Activated CD8-positive, alpha-beta T cell treated with anti-CD3 and anti-CD28 coated beads, Interleukin-2, amount 10 ng/mL, durations not matched to agents 7 days and 5 days (primary cell): ENCODE measurements at regions not wholly inside any gene's neighbourhood (a gene's known extent, or its start where the extent isn't known, plus 50 kb on each side); places are given as distances from the start of the nearest gene placed in this dataset.

Source experiments
- ATAC-seq: fragments of 150-1000 bp; cut with Tn5 transposase; one replicate; pipeline ENCODE4 v1.10.0; 2021; ENCODE audit warnings: moderate library complexity
- CTCF ChIA-PET: fragments of 350-600 bp; sonication (Branson Sonifier 250); formaldehyde crosslinking; loops from one replicate; lab custom pipeline; 2021; ENCODE audit warnings: antibody characterized with exemption; lab: Charles Lee
- POLR2A ChIA-PET: fragments of 350-600 bp; sonication (Branson Sonifier 250); formaldehyde crosslinking; loops from one replicate; lab custom pipeline; 2021; ENCODE audit warnings: antibody characterized with exemption; lab: Charles Lee
- DNase-seq: peaks from one replicate; pipeline ENCODE4 v3.0.0-alpha.2; 2020
- H3K27ac Mint-ChIP-seq: one replicate; pipeline ENCODE4 v1.8.0; 2021; ENCODE audit warnings: mild to moderate bottlenecking, mixed read lengths
- H3K27me3 Mint-ChIP-seq: one replicate; pipeline ENCODE4 v1.8.0; 2021; ENCODE audit warnings: low read depth, mixed read lengths
- H3K36me3 Mint-ChIP-seq: one replicate; pipeline ENCODE4 v1.8.0; 2021; ENCODE audit warnings: low read depth, mixed read lengths
- H3K4me1 Mint-ChIP-seq: one replicate; pipeline ENCODE4 v1.8.0; 2021; ENCODE audit warnings: low read depth, mixed read lengths
- H3K4me3 Mint-ChIP-seq: one replicate; pipeline ENCODE4 v1.8.0; 2021; ENCODE audit warnings: mild to moderate bottlenecking, mixed read lengths
- H3K9me3 Mint-ChIP-seq: one replicate; pipeline ENCODE4 v1.8.0; 2022; ENCODE audit warnings: mixed read lengths; ENCODE audit not compliant: insufficient read depth

GRCh38 chr4:64538219-64538618 is 129.0 kb upstream of the TECRL start:
- Mint-ChIP-seq H3K9me3 (no peaks in the 10 kb centered on the region), H3K4me1 (no peaks in the 10 kb centered on the region), H3K27me3 (no peaks in the 10 kb centered on the region), H3K36me3 (no peaks in the 10 kb centered on the region), H3K4me3 (no peak overlapping the region), H3K27ac (no peak overlapping the region)
- ChIA-PET POLR2A (no interaction called here), CTCF (interaction anchor here (1.3 to 1.6 kb wide), 4 partner anchors 11 to 379 kb away, joined by 4 to 12 read pairs (median 6); no protein-coding TSS in a partner anchor)
- DNase-seq (no peak), ATAC-seq (no peak)

- ChIA-PET POLR2A (no interaction called here), CTCF (no interaction called here)
- DNase-seq (no peak), ATAC-seq (no peak)
- H3K36me3 Mint-ChIP-seq: no peaks in the 10 kb centered on the region
- H3K27ac Mint-ChIP-seq: no peak overlapping the region
- H3K4me1 Mint-ChIP-seq: no peaks in the 10 kb centered on the region
- no peaks in the 10 kb centered on the region for H3K9me3 Mint-ChIP-seq
- no peaks in the 10 kb centered on the region for H3K27me3 Mint-ChIP-seq
- H3K4me3 Mint-ChIP-seq: no peak overlapping the region
These were observed 124.4 kb upstream of the TECRL start for GRCh38 chr4:64533637-64534036.

- Mint-ChIP-seq H3K4me1 (no peaks in the 10 kb centered on the region), H3K4me3 (no peak overlapping the region), H3K27me3 (no peaks in the 10 kb centered on the region), H3K9me3 (no peaks in the 10 kb centered on the region), H3K36me3 (no peaks in the 10 kb centered on the region), H3K27ac (no peak overlapping the region)
- DNase-seq: no peak
- POLR2A ChIA-PET: no interaction called here
- CTCF ChIA-PET: no interaction called here
- ATAC-seq: no peak
These were observed 123.9 kb upstream of the TECRL start for GRCh38 chr4:64533159-64533558.

- Mint-ChIP-seq H3K4me1 (no peaks in the 10 kb centered on the region), H3K9me3 (no peaks in the 10 kb centered on the region), H3K36me3 (no peaks in the 10 kb centered on the region), H3K4me3 (no peak overlapping the region), H3K27me3 (no peaks in the 10 kb centered on the region), H3K27ac (no peak overlapping the region)
- DNase-seq (no peak), ATAC-seq (no peak)
- CTCF ChIA-PET: no interaction called here
- POLR2A ChIA-PET: no interaction called here
These were observed 111.2 kb upstream of the TECRL start for GRCh38 chr4:64520421-64520820.

GRCh38 chr4:64518600-64518999 is 109.3 kb upstream of the TECRL start:
- no peaks in the 10 kb centered on the region for H3K4me1 Mint-ChIP-seq
- H3K36me3 Mint-ChIP-seq: no peaks in the 10 kb centered on the region
- H3K4me3 Mint-ChIP-seq: no peak overlapping the region
- ATAC-seq: no peak
- no peak for DNase-seq
- H3K27ac Mint-ChIP-seq: no peak overlapping the region
- ChIA-PET CTCF (no interaction called here), POLR2A (no interaction called here)
- no peaks in the 10 kb centered on the region for H3K27me3 Mint-ChIP-seq
- no peaks in the 10 kb centered on the region for H3K9me3 Mint-ChIP-seq

- no peak overlapping the region for H3K4me3 Mint-ChIP-seq
- no peak for ATAC-seq
- no peak for DNase-seq
- ChIA-PET CTCF (no interaction called here), POLR2A (no interaction called here)
- no peak overlapping the region for H3K27ac Mint-ChIP-seq
- no peaks in the 10 kb centered on the region for H3K4me1 Mint-ChIP-seq
- H3K9me3 Mint-ChIP-seq: peaks cover 3% of the 10 kb centered on the region
- H3K36me3 Mint-ChIP-seq: no peaks in the 10 kb centered on the region
- H3K27me3 Mint-ChIP-seq: no peaks in the 10 kb centered on the region
These were observed 106.9 kb upstream of the TECRL start for GRCh38 chr4:64516176-64516575.

GRCh38 chr4:64508089-64508488 is 98.8 kb upstream of the TECRL start:
- ChIA-PET CTCF (no interaction called here), POLR2A (no interaction called here)
- H3K36me3 Mint-ChIP-seq: no peaks in the 10 kb centered on the region
- no peak overlapping the region for H3K27ac Mint-ChIP-seq
- no peaks in the 10 kb centered on the region for H3K27me3 Mint-ChIP-seq
- no peaks in the 10 kb centered on the region for H3K4me1 Mint-ChIP-seq
- peaks cover 7% of the 10 kb centered on the region for H3K9me3 Mint-ChIP-seq
- no peak for ATAC-seq
- DNase-seq: no peak
- no peak overlapping the region for H3K4me3 Mint-ChIP-seq

GRCh38 chr4:64503945-64504675 is 94.9 kb upstream of the TECRL start:
- H3K4me3 Mint-ChIP-seq: no peak overlapping the region
- CTCF ChIA-PET: no interaction called here
- ATAC-seq (no peak), DNase-seq (no peak)
- H3K27ac Mint-ChIP-seq: no peak overlapping the region
- no peaks in the 10 kb centered on the region for H3K36me3 Mint-ChIP-seq
- peaks cover 4% of the 10 kb centered on the region for H3K9me3 Mint-ChIP-seq
- no peaks in the 10 kb centered on the region for H3K27me3 Mint-ChIP-seq
- no peaks in the 10 kb centered on the region for H3K4me1 Mint-ChIP-seq
- POLR2A ChIA-PET: no interaction called here

GRCh38 chr4:64503416-64503815 is 94.2 kb upstream of the TECRL start:
- DNase-seq (no peak), ATAC-seq (no peak)
- Mint-ChIP-seq H3K27ac (no peak overlapping the region), H3K36me3 (no peaks in the 10 kb centered on the region), H3K27me3 (no peaks in the 10 kb centered on the region), H3K4me1 (no peaks in the 10 kb centered on the region), H3K4me3 (no peak overlapping the region), H3K9me3 (no peaks in the 10 kb centered on the region)
- POLR2A ChIA-PET: no interaction called here
- CTCF ChIA-PET: no interaction called here

GRCh38 chr4:64497491-64497890 is 88.2 kb upstream of the TECRL start:
- H3K27me3 Mint-ChIP-seq: no peaks in the 10 kb centered on the region
- POLR2A ChIA-PET: no interaction called here
- ATAC-seq: no peak
- no peak overlapping the region for H3K4me3 Mint-ChIP-seq
- DNase-seq: no peak
- no peaks in the 10 kb centered on the region for H3K36me3 Mint-ChIP-seq
- H3K9me3 Mint-ChIP-seq: no peaks in the 10 kb centered on the region
- CTCF ChIA-PET: no interaction called here
- no peaks in the 10 kb centered on the region for H3K4me1 Mint-ChIP-seq
- H3K27ac Mint-ChIP-seq: no peak overlapping the region

- POLR2A ChIA-PET: no interaction called here
- no peak overlapping the region for H3K27ac Mint-ChIP-seq
- DNase-seq (no peak), ATAC-seq (no peak)
- no peak overlapping the region for H3K4me3 Mint-ChIP-seq
- H3K4me1 Mint-ChIP-seq: no peaks in the 10 kb centered on the region
- CTCF ChIA-PET: no interaction called here
- no peaks in the 10 kb centered on the region for H3K27me3 Mint-ChIP-seq
- no peaks in the 10 kb centered on the region for H3K9me3 Mint-ChIP-seq
- no peaks in the 10 kb centered on the region for H3K36me3 Mint-ChIP-seq
These were observed 86.7 kb upstream of the TECRL start for GRCh38 chr4:64495946-64496345.

- ChIA-PET CTCF (no interaction called here), POLR2A (no interaction called here)
- DNase-seq (no peak), ATAC-seq (no peak)
- H3K4me3 Mint-ChIP-seq: no peak overlapping the region
- H3K27ac Mint-ChIP-seq: no peak overlapping the region
- H3K9me3 Mint-ChIP-seq: peaks cover 6% of the 10 kb centered on the region
- H3K4me1 Mint-ChIP-seq: no peaks in the 10 kb centered on the region
- H3K27me3 Mint-ChIP-seq: no peaks in the 10 kb centered on the region
- H3K36me3 Mint-ChIP-seq: no peaks in the 10 kb centered on the region
These were observed 80.4 kb upstream of the TECRL start for GRCh38 chr4:64489628-64490027.

GRCh38 chr4:64479338-64479737 is 70.1 kb upstream of the TECRL start:
- H3K4me3 Mint-ChIP-seq: no peak overlapping the region
- H3K4me1 Mint-ChIP-seq: no peaks in the 10 kb centered on the region
- H3K27me3 Mint-ChIP-seq: no peaks in the 10 kb centered on the region
- H3K36me3 Mint-ChIP-seq: no peaks in the 10 kb centered on the region
- H3K27ac Mint-ChIP-seq: no peak overlapping the region
- H3K9me3 Mint-ChIP-seq: no peaks in the 10 kb centered on the region
- ChIA-PET POLR2A (no interaction called here), CTCF (no interaction called here)
- no peak for DNase-seq
- ATAC-seq: no peak
